ENCODE measurements at regions not wholly inside any gene's neighbourhood (a gene's known extent, or its start where the extent isn't known, plus 50 kb on each side); places are given as distances from the start of the nearest gene placed in this dataset.

- Histone ChIP-seq H3K27ac (ENCODE audit: low read depth, low read length) (no peak overlapping the region), H2BK12ac (ENCODE audit: low read length) (no peak overlapping the region), H2AK5ac (ENCODE audit: low read length) (no peak overlapping the region), H4K12ac (ENCODE audit: low read depth, low read length) (no peak overlapping the region), H3K79me2 (ENCODE audit: control insufficient read depth, insufficient read depth, low read length, poor library complexity) (no peaks in the 10 kb centered on the region), H3K9me3 (ENCODE audit: insufficient read depth, low read depth, low read length) (no peaks in the 10 kb centered on the region), H3K9ac (ENCODE audit: low read length) (no peak overlapping the region), H2BK5ac (ENCODE audit: low read depth, low read length, poor library complexity) (no peak overlapping the region), H3K14ac (ENCODE audit: low read length) (no peak overlapping the region), H3K27me3 (ENCODE audit: insufficient read depth, low read length) (no peaks in the 10 kb centered on the region), H4K8ac (ENCODE audit: low read depth, low read length) (no peak overlapping the region), H3K79me1 (ENCODE audit: low read length) (no peaks in the 10 kb centered on the region), H3K4me1 (ENCODE audit: control insufficient read depth in 1 of 2, insufficient read depth in 2 of 2, low read length in 2 of 2) (no peaks in the 10 kb centered on the region), H3K4me2 (ENCODE audit: low read length) (no peak overlapping the region), H3K4me3 (ENCODE audit: low read depth, low read length) (no peak overlapping the region), H2AFZ (ENCODE audit: insufficient read depth, low read length, poor library complexity) (no peak overlapping the region), H3K36me3 (ENCODE audit: control insufficient read depth in 1 of 2, insufficient read depth in 2 of 2, low read length in 2 of 2) (no peaks in the 10 kb centered on the region), H2BK120ac (ENCODE audit: insufficient read depth, low read length, poor library complexity) (no peak overlapping the region), H4K91ac (ENCODE audit: low read depth, low read length) (no peak overlapping the region), H3K18ac (ENCODE audit: low read length) (no peak overlapping the region), H3K23ac (ENCODE audit: low read length) (no peak overlapping the region), H3K4ac (ENCODE audit: low read depth, low read length) (no peak overlapping the region)
- WGBS (ENCODE audit: extremely low coverage, insufficient coverage, insufficient read length), result no CpG with 5 or more reads among the region's 6 CpGs
- no peak for DNase-seq
Measured at GRCh38 chr3:165462636-165463334, 266.6 kb upstream of the SLITRK3 start.

GRCh38 chr3:165459924-165460835 lies 264.0 kb upstream of the SLITRK3 start:
- peaks cover 0 to 3% of the 10 kb centered on the region in 2 experiments for H3K4me1 ChIP-seq (ENCODE audit: control insufficient read depth in 1 of 2, insufficient read depth in 2 of 2, low read length in 2 of 2)
- H3K9me3 ChIP-seq (ENCODE audit: insufficient read depth, low read depth, low read length), result no peaks in the 10 kb centered on the region
- H4K8ac ChIP-seq (ENCODE audit: low read depth, low read length), result no peak overlapping the region
- H2BK12ac ChIP-seq (ENCODE audit: low read length), result no peak overlapping the region
- H3K14ac ChIP-seq (ENCODE audit: low read length), result no peak overlapping the region
- H3K4me2 ChIP-seq (ENCODE audit: low read length), result no peak overlapping the region
- peaks cover 3% of the 10 kb centered on the region for H3K79me1 ChIP-seq (ENCODE audit: low read length)
- no peak overlapping the region for H3K18ac ChIP-seq (ENCODE audit: low read length)
- no peak overlapping the region for H2BK120ac ChIP-seq (ENCODE audit: insufficient read depth, low read length, poor library complexity)
- H2AK5ac ChIP-seq (ENCODE audit: low read length), result no peak overlapping the region
- no peak overlapping the region for H3K4ac ChIP-seq (ENCODE audit: low read depth, low read length)
- no peak overlapping the region for H4K12ac ChIP-seq (ENCODE audit: low read depth, low read length)
- H2AFZ ChIP-seq (ENCODE audit: insufficient read depth, low read length, poor library complexity), result no peak overlapping the region
- no peaks in the 10 kb centered on the region for H3K36me3 ChIP-seq (ENCODE audit: control insufficient read depth in 1 of 2, insufficient read depth in 2 of 2, low read length in 2 of 2)
- DNase-seq, result peak; percentile 49 to 64
- no peak overlapping the region for H2BK5ac ChIP-seq (ENCODE audit: low read depth, low read length, poor library complexity)
- WGBS (ENCODE audit: extremely low coverage, insufficient coverage, insufficient read length), result no CpG with 5 or more reads among the region's 15 CpGs
- no peak overlapping the region for H3K23ac ChIP-seq (ENCODE audit: low read length)
- H4K91ac ChIP-seq (ENCODE audit: low read depth, low read length), result no peak overlapping the region
- no peak overlapping the region for H3K27ac ChIP-seq (ENCODE audit: low read depth, low read length)
- no peak overlapping the region for H3K4me3 ChIP-seq (ENCODE audit: low read depth, low read length)
- H3K79me2 ChIP-seq (ENCODE audit: control insufficient read depth, insufficient read depth, low read length, poor library complexity), result no peaks in the 10 kb centered on the region
- no peaks in the 10 kb centered on the region for H3K27me3 ChIP-seq (ENCODE audit: insufficient read depth, low read length)
- no peak overlapping the region for H3K9ac ChIP-seq (ENCODE audit: low read length)

GRCh38 chr3:165459111-165459510 lies 262.9 kb upstream of the SLITRK3 start:
- Histone ChIP-seq H3K79me1 (ENCODE audit: low read length) (peaks cover 3% of the 10 kb centered on the region), H3K18ac (ENCODE audit: low read length) (no peak overlapping the region), H2AFZ (ENCODE audit: insufficient read depth, low read length, poor library complexity) (no peak overlapping the region), H3K23ac (ENCODE audit: low read length) (no peak overlapping the region), H3K9me3 (ENCODE audit: insufficient read depth, low read depth, low read length) (no peaks in the 10 kb centered on the region), H3K79me2 (ENCODE audit: control insufficient read depth, insufficient read depth, low read length, poor library complexity) (no peaks in the 10 kb centered on the region), H2AK5ac (ENCODE audit: low read length) (no peak overlapping the region), H2BK12ac (ENCODE audit: low read length) (no peak overlapping the region), H3K27ac (ENCODE audit: low read depth, low read length) (no peak overlapping the region), H2BK120ac (ENCODE audit: insufficient read depth, low read length, poor library complexity) (no peak overlapping the region), H3K4ac (ENCODE audit: low read depth, low read length) (no peak overlapping the region), H3K4me3 (ENCODE audit: low read depth, low read length) (no peak overlapping the region), H4K91ac (ENCODE audit: low read depth, low read length) (no peak overlapping the region), H3K9ac (ENCODE audit: low read length) (no peak overlapping the region), H2BK5ac (ENCODE audit: low read depth, low read length, poor library complexity) (no peak overlapping the region), H3K36me3 (ENCODE audit: control insufficient read depth in 1 of 2, insufficient read depth in 2 of 2, low read length in 2 of 2) (no peaks in the 10 kb centered on the region), H3K4me2 (ENCODE audit: low read length) (no peak overlapping the region), H3K4me1 (ENCODE audit: control insufficient read depth in 1 of 2, insufficient read depth in 2 of 2, low read length in 2 of 2) (peaks cover 0 to 3% of the 10 kb centered on the region in 2 experiments), H3K27me3 (ENCODE audit: insufficient read depth, low read length) (no peaks in the 10 kb centered on the region), H4K8ac (ENCODE audit: low read depth, low read length) (no peak overlapping the region), H4K12ac (ENCODE audit: low read depth, low read length) (no peak overlapping the region), H3K14ac (ENCODE audit: low read length) (no peak overlapping the region)
- peak in 1 of 2 donors; percentile 8 for DNase-seq
- no CpG with 5 or more reads among the region's 4 CpGs for WGBS (ENCODE audit: extremely low coverage, insufficient coverage, insufficient read length)

- H3K27ac ChIP-seq (ENCODE audit: low read depth, low read length), result no peak overlapping the region
- peak overlapping the region; percentile 43 for H2BK120ac ChIP-seq (ENCODE audit: insufficient read depth, low read length, poor library complexity)
- no CpG with 5 or more reads among the region's 6 CpGs for WGBS (ENCODE audit: extremely low coverage, insufficient coverage, insufficient read length)
Measured at GRCh38 chr3:165457096-165457495, 260.9 kb upstream of the SLITRK3 start.

More at GRCh38 chr3:165457096-165457495, 260.9 kb upstream of the SLITRK3 start:
- Histone ChIP-seq H3K4ac (ENCODE audit: low read depth, low read length) (no peak overlapping the region), H3K4me1 (ENCODE audit: control insufficient read depth in 1 of 2, insufficient read depth in 2 of 2, low read length in 2 of 2) (peaks cover 0 to 3% of the 10 kb centered on the region in 2 experiments), H4K12ac (ENCODE audit: low read depth, low read length) (no peak overlapping the region), H3K79me1 (ENCODE audit: low read length) (peaks cover 3% of the 10 kb centered on the region), H3K14ac (ENCODE audit: low read length) (no peak overlapping the region), H4K8ac (ENCODE audit: low read depth, low read length) (no peak overlapping the region), H3K36me3 (ENCODE audit: control insufficient read depth in 1 of 2, insufficient read depth in 2 of 2, low read length in 2 of 2) (no peaks in the 10 kb centered on the region), H3K27me3 (ENCODE audit: insufficient read depth, low read length) (no peaks in the 10 kb centered on the region), H2AK5ac (ENCODE audit: low read length) (no peak overlapping the region), H3K9ac (ENCODE audit: low read length) (no peak overlapping the region), H3K79me2 (ENCODE audit: control insufficient read depth, insufficient read depth, low read length, poor library complexity) (no peaks in the 10 kb centered on the region), H4K91ac (ENCODE audit: low read depth, low read length) (peak overlapping the region; percentile 62), H3K9me3 (ENCODE audit: insufficient read depth, low read depth, low read length) (no peaks in the 10 kb centered on the region), H2AFZ (ENCODE audit: insufficient read depth, low read length, poor library complexity) (no peak overlapping the region), H3K4me3 (ENCODE audit: low read depth, low read length) (no peak overlapping the region), H3K4me2 (ENCODE audit: low read length) (no peak overlapping the region), H3K18ac (ENCODE audit: low read length) (no peak overlapping the region), H2BK12ac (ENCODE audit: low read length) (no peak overlapping the region), H3K23ac (ENCODE audit: low read length) (no peak overlapping the region), H2BK5ac (ENCODE audit: low read depth, low read length, poor library complexity) (no peak overlapping the region)
- peak; percentile 64 to 72 for DNase-seq
